GM18873 (cell line): ENCODE measurements at regions not wholly inside any gene's neighbourhood (a gene's known extent, or its start where the extent isn't known, plus 50 kb on each side); places are given as distances from the start of the nearest gene placed in this dataset.

Source experiments
- ATAC-seq: cut with Tn5 transposase; IDR thresholded peaks from one replicate; pipeline ENCODE4 v1.9.1; 2021; ENCODE audit warnings: mild to moderate bottlenecking, moderate library complexity, moderate number of reproducible peaks; ENCODE audit not compliant: unreplicated experiment, low FRiP score

- ATAC-seq, result no peak
Observed at GRCh38 chr1:188218289-188218688, 1389.5 kb downstream of the PLA2G4A start.

GRCh38 chr1:188220051-188220450, 1391.3 kb downstream of the PLA2G4A start:
- ATAC-seq, result no peak

GRCh38 chr1:188224263-188224662, 1395.5 kb downstream of the PLA2G4A start:
- no peak for ATAC-seq

GRCh38 chr1:188225975-188226374, 1397.2 kb downstream of the PLA2G4A start:
- no peak for ATAC-seq

GRCh38 chr1:188228623-188229022, 1399.9 kb downstream of the PLA2G4A start:
- no peak for ATAC-seq

GRCh38 chr1:188237573-188238348, 1409.0 kb downstream of the PLA2G4A start:
- no peak for ATAC-seq

- no peak for ATAC-seq
Observed at GRCh38 chr1:188240772-188241406, 1412.1 kb downstream of the PLA2G4A start.

- no peak for ATAC-seq
Observed at GRCh38 chr1:188241629-188242028, 1412.9 kb downstream of the PLA2G4A start.

GRCh38 chr1:188243456-188243855, 1414.7 kb downstream of the PLA2G4A start:
- ATAC-seq, result no peak

GRCh38 chr1:188244681-188245080, 1415.9 kb downstream of the PLA2G4A start:
- ATAC-seq, result no peak

GRCh38 chr1:188247255-188247654, 1418.5 kb downstream of the PLA2G4A start:
- ATAC-seq, result no peak

GRCh38 chr1:188249811-188250210, 1421.1 kb downstream of the PLA2G4A start:
- ATAC-seq, result no peak

- no peak for ATAC-seq
Observed at GRCh38 chr1:188251036-188251435, 1422.3 kb downstream of the PLA2G4A start.

GRCh38 chr1:188261849-188262248, 1433.1 kb downstream of the PLA2G4A start:
- no peak for ATAC-seq

GRCh38 chr1:188269956-188270355, 1441.2 kb downstream of the PLA2G4A start:
- ATAC-seq, result no peak

- no peak for ATAC-seq
Observed at GRCh38 chr1:188270497-188270896, 1441.7 kb downstream of the PLA2G4A start.

GRCh38 chr1:188277771-188278170, 1449.0 kb downstream of the PLA2G4A start:
- no peak for ATAC-seq

GRCh38 chr1:188281921-188282320, 1453.2 kb downstream of the PLA2G4A start:
- no peak for ATAC-seq

- ATAC-seq, result no peak
Observed at GRCh38 chr1:188295157-188295556, 1466.4 kb downstream of the PLA2G4A start.

GRCh38 chr1:188302746-188303145, 1474.0 kb downstream of the PLA2G4A start:
- ATAC-seq, result no peak

- no peak for ATAC-seq
Observed at GRCh38 chr1:188314557-188315137, 1485.9 kb downstream of the PLA2G4A start.

GRCh38 chr1:188317894-188318293, 1489.1 kb downstream of the PLA2G4A start:
- ATAC-seq, result no peak
